ENCODE measurements at regions not wholly inside any gene's neighbourhood (a gene's known extent, or its start where the extent isn't known, plus 50 kb on each side); places are given as distances from the start of the nearest gene placed in this dataset.
"Not testable (repeated sequence)": the region's sequence is repeated elsewhere in the genome, so short reads cannot be mapped to it uniquely, and the experiment has no call there.

- TF ChIP-seq SP1 (IDR thresholded peaks at IDR 0.05) (no peak), HNF4G (IDR thresholded peaks at IDR 0.05) (no peak), RXRA (IDR thresholded peaks at IDR 0.05) (no peak), CTCF (IDR thresholded peaks at IDR 0.05; ENCODE audit: low read depth, low read length, missing input control) (no peak), EGR1 (IDR thresholded peaks at IDR 0.05; ENCODE audit: low read depth in 2 of 2) (no peak), FOXA1 (IDR thresholded peaks at IDR 0.05) (no peak), RAD21 (IDR thresholded peaks at IDR 0.05) (no peak), YY1 (IDR thresholded peaks at IDR 0.05) (no peak), MAX (IDR thresholded peaks at IDR 0.05) (no peak)
Measured at GRCh38 chr16:86857807-86858206, 279.5 kb downstream of the FOXL1 start (continued).

GRCh38 chr16:86858501-86858900 lies 280.2 kb downstream of the FOXL1 start:
- no peak for DNase-seq (ENCODE audit: low spot score)
- H3K9ac ChIP-seq (ENCODE audit: low read depth in 1 of 2, low read length in 2 of 2) = no peak overlapping the region
- TF ChIP-seq GABPA (IDR thresholded peaks at IDR 0.05 in 1 of 2, conservative IDR thresholded peaks at IDR 0.05 in 1 of 2) = no peak
- TF ChIP-seq SP1 (IDR thresholded peaks at IDR 0.05) = no peak
- TF ChIP-seq REST (IDR thresholded peaks at IDR 0.05) = no peak
- TF ChIP-seq CTCF (IDR thresholded peaks at IDR 0.05; ENCODE audit: low read depth, low read length, missing input control) = no peak
- TF ChIP-seq NR2F2 (IDR thresholded peaks at IDR 0.05) = no peak
- TF ChIP-seq MAX (IDR thresholded peaks at IDR 0.05) = no peak
- TF ChIP-seq ZBTB33 (IDR thresholded peaks at IDR 0.05) = no peak
- TF ChIP-seq EGR1 (IDR thresholded peaks at IDR 0.05; ENCODE audit: low read depth in 2 of 2) = no peak
- TF ChIP-seq FOXA2 (IDR thresholded peaks at IDR 0.05) = no peak
- no peak for TF ChIP-seq HNF4G (IDR thresholded peaks at IDR 0.05)
- TF ChIP-seq TAF1 (conservative IDR thresholded peaks at IDR 0.05) = no peak
- TF ChIP-seq HNF4A (conservative IDR thresholded peaks at IDR 0.05) = no peak
- no peak for TF ChIP-seq ATF3 (IDR thresholded peaks at IDR 0.05)
- TF ChIP-seq RAD21 (IDR thresholded peaks at IDR 0.05) = no peak
- TF ChIP-seq RXRA (IDR thresholded peaks at IDR 0.05) = no peak
- no peak for TF ChIP-seq FOXA1 (IDR thresholded peaks at IDR 0.05)
- no peak for TF ChIP-seq YY1 (IDR thresholded peaks at IDR 0.05)
- no peak for TF ChIP-seq JUND (IDR thresholded peaks at IDR 0.05)
- H3K27me3 ChIP-seq (ENCODE audit: control insufficient read depth in 4 of 4, insufficient read depth in 4 of 4, low read length in 3 of 4) = peaks cover 0 to 2% (median 0%) of the 10 kb centered on the region in 4 donors
- no peaks in the 10 kb centered on the region for H3K4me1 ChIP-seq (ENCODE audit: control insufficient read depth in 4 of 4, insufficient read depth in 4 of 4, low read length in 3 of 4)
- H3K4me3 ChIP-seq (ENCODE audit: low read depth in 1 of 3, low read length in 3 of 3) = no peak overlapping the region
- no peak overlapping the region for H3K27ac ChIP-seq (ENCODE audit: low read depth in 1 of 2, low read length in 2 of 2)
- H3K9me3 ChIP-seq (ENCODE audit: control insufficient read depth in 4 of 4, low read length in 3 of 4) = no peaks in the 10 kb centered on the region
- no peaks in the 10 kb centered on the region for H3K36me3 ChIP-seq (ENCODE audit: control insufficient read depth in 4 of 4, insufficient read depth in 3 of 4, low read depth in 1 of 4, low read length in 3 of 4)
- 35% methylated on average over 10 of the region's 10 CpGs for WGBS

GRCh38 chr16:86861270-86861858 lies 283.0 kb downstream of the FOXL1 start:
- not testable (repeated sequence) for H3K36me3 ChIP-seq (ENCODE audit: control insufficient read depth in 4 of 4, insufficient read depth in 3 of 4, low read depth in 1 of 4, low read length in 3 of 4); H3K9me3 ChIP-seq (ENCODE audit: control insufficient read depth in 4 of 4, low read length in 3 of 4); H3K4me1 ChIP-seq (ENCODE audit: control insufficient read depth in 4 of 4, insufficient read depth in 4 of 4, low read length in 3 of 4); H3K9ac ChIP-seq (ENCODE audit: low read depth in 1 of 2, low read length in 2 of 2); H3K4me3 ChIP-seq (ENCODE audit: low read depth in 1 of 3, low read length in 3 of 3); DNase-seq (ENCODE audit: low spot score); H3K27me3 ChIP-seq (ENCODE audit: control insufficient read depth in 4 of 4, insufficient read depth in 4 of 4, low read length in 3 of 4); H3K27ac ChIP-seq (ENCODE audit: low read depth in 1 of 2, low read length in 2 of 2)
- WGBS = 95% methylated on average over 7 of the region's 7 CpGs

All from liver (tissue), 8 donors.